RWPE2 (cell line): ENCODE measurements at regions not wholly inside any gene's neighbourhood (a gene's known extent, or its start where the extent isn't known, plus 50 kb on each side); places are given as distances from the start of the nearest gene placed in this dataset.

Experiments
- ATAC-seq: fragments of 200-7000 bp; cut with Tn5 transposase; 3 replicates; pipeline ENCODE4 v1.9.1; 2021; ENCODE audit warnings: low read depth
- DNase-seq: peaks from one replicate; pipeline ENCODE4 v3.0.0-alpha.2; 2020; ENCODE audit warnings: low spot score
- H3K27ac ChIP-seq: fragments of 450-650 bp; 2 replicates; pipeline ENCODE4 v1.5.1; 2017; ENCODE audit warnings: mild to moderate bottlenecking; ENCODE audit not compliant: poor library complexity, severe bottlenecking
- H3K27me3 ChIP-seq: fragments of 250-450 bp; sonication (Bioruptor Pico); 2 replicates; pipeline ENCODE4 v1.5.1; 2021; ENCODE audit warnings: mild to moderate bottlenecking, moderate library complexity; ENCODE audit not compliant: insufficient read depth, poor library complexity, severe bottlenecking
- H3K36me3 ChIP-seq: fragments of 250-450 bp; sonication (Bioruptor Pico); 2 replicates; pipeline ENCODE4 v1.5.1; 2020; ENCODE audit warnings: low read depth, mild to moderate bottlenecking, moderate library complexity
- H3K4me1 ChIP-seq: fragments of 250-450 bp; sonication (Bioruptor Pico); 2 replicates; pipeline ENCODE4 v1.5.1; 2021; ENCODE audit warnings: mild to moderate bottlenecking, moderate library complexity; ENCODE audit not compliant: insufficient read depth, poor library complexity, severe bottlenecking
- H3K4me3 ChIP-seq: fragments of 250-450 bp; sonication (Bioruptor Pico); 2 replicates; pipeline ENCODE4 v1.5.1; 2021; ENCODE audit warnings: mild to moderate bottlenecking, moderate library complexity; ENCODE audit not compliant: severe bottlenecking
- H3K9me3 ChIP-seq: fragments of 250-450 bp; sonication (Bioruptor Pico); 2 replicates; pipeline ENCODE4 v1.5.1; 2021; ENCODE audit warnings: mild to moderate bottlenecking, moderate library complexity; ENCODE audit not compliant: severe bottlenecking
- TF ChIP-seq, protein P1 (sequence below): fragments of 450-650 bp; IDR thresholded peaks from one replicate; pipeline ENCODE4 v1.5.1; 2017; ENCODE audit warnings: mild to moderate bottlenecking, moderate library complexity; ENCODE audit not compliant: poor library complexity, severe bottlenecking

- Histone ChIP-seq H3K27me3 (no peaks in the 10 kb centered on the region), H3K36me3 (no peaks in the 10 kb centered on the region), H3K4me1 (no peaks in the 10 kb centered on the region), H3K27ac (no peak overlapping the region), H3K9me3 (no peaks in the 10 kb centered on the region), H3K4me3 (no peak overlapping the region)
- ATAC-seq (no peak), DNase-seq (no peak)
- TF ChIP-seq, protein P1, sequence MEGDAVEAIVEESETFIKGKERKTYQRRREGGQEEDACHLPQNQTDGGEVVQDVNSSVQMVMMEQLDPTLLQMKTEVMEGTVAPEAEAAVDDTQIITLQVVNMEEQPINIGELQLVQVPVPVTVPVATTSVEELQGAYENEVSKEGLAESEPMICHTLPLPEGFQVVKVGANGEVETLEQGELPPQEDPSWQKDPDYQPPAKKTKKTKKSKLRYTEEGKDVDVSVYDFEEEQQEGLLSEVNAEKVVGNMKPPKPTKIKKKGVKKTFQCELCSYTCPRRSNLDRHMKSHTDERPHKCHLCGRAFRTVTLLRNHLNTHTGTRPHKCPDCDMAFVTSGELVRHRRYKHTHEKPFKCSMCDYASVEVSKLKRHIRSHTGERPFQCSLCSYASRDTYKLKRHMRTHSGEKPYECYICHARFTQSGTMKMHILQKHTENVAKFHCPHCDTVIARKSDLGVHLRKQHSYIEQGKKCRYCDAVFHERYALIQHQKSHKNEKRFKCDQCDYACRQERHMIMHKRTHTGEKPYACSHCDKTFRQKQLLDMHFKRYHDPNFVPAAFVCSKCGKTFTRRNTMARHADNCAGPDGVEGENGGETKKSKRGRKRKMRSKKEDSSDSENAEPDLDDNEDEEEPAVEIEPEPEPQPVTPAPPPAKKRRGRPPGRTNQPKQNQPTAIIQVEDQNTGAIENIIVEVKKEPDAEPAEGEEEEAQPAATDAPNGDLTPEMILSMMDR = no peak
Observed at GRCh38 chr18:26722565-26722931, 143.0 kb downstream of the AQP4 start.

- H3K4me1 ChIP-seq = no peaks in the 10 kb centered on the region
- ATAC-seq (no peak), DNase-seq (no peak)
- no peaks in the 10 kb centered on the region for H3K36me3 ChIP-seq
- H3K9me3 ChIP-seq = no peaks in the 10 kb centered on the region
- no peaks in the 10 kb centered on the region for H3K27me3 ChIP-seq
- TF ChIP-seq, protein P1 = no peak
- H3K4me3 ChIP-seq = no peak overlapping the region
- no peak overlapping the region for H3K27ac ChIP-seq
Observed at GRCh38 chr18:26721854-26722564, 143.5 kb downstream of the AQP4 start.

- no peak for DNase-seq
- TF ChIP-seq, protein P1 = no peak
- Histone ChIP-seq H3K27me3 (no peaks in the 10 kb centered on the region), H3K4me1 (no peaks in the 10 kb centered on the region), H3K36me3 (no peaks in the 10 kb centered on the region), H3K27ac (no peak overlapping the region), H3K9me3 (no peaks in the 10 kb centered on the region), H3K4me3 (no peak overlapping the region)
- no peak for ATAC-seq
Observed at GRCh38 chr18:26719896-26720295, 145.6 kb downstream of the AQP4 start.

GRCh38 chr18:26717123-26717719, 148.3 kb downstream of the AQP4 start:
- no peaks in the 10 kb centered on the region for H3K4me1 ChIP-seq
- TF ChIP-seq, protein P1 = no peak
- no peaks in the 10 kb centered on the region for H3K27me3 ChIP-seq
- H3K27ac ChIP-seq = no peak overlapping the region
- H3K36me3 ChIP-seq = no peaks in the 10 kb centered on the region
- ATAC-seq (no peak), DNase-seq (no peak)
- H3K9me3 ChIP-seq = no peaks in the 10 kb centered on the region
- no peak overlapping the region for H3K4me3 ChIP-seq

DNA sequence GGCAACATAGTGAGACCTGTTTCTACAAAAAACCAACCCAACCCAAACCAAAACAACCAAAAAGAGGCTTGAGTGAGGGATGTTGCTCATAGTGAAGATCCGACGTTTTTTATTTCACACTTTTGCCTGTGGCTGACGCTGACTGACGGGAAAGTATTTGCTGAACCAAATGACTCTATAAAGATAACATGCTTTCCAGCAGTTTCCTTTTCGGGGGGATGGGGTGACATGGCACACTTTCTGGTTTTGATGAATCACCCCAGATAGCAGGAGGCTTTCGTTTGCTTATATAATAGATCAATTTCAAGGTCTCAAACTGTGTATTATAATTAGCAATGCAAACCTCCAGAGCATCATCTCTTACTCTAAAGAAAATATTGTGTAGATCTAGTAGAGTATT, 150.8 kb downstream of the AQP4 start:
- no peaks in the 10 kb centered on the region for H3K4me1 ChIP-seq
- TF ChIP-seq, protein P1 = no peak
- DNase-seq = no peak
- no peaks in the 10 kb centered on the region for H3K9me3 ChIP-seq
- H3K27ac ChIP-seq = no peak overlapping the region
- ATAC-seq = no peak
- no peaks in the 10 kb centered on the region for H3K27me3 ChIP-seq
- H3K4me3 ChIP-seq = no peak overlapping the region
- H3K36me3 ChIP-seq = no peaks in the 10 kb centered on the region
